Fibroblast of lung (primary cell): ENCODE measurements at regions not wholly inside any gene's neighbourhood (a gene's known extent, or its start where the extent isn't known, plus 50 kb on each side); places are given as distances from the start of the nearest gene placed in this dataset.

Source experiments
- CTCF ChIP-seq, 2 donors: IDR thresholded peaks in 1 of 2; conservative IDR thresholded peaks in 1 of 2; 1 replicate in 1 of 2; 2 replicates in 1 of 2; pipeline ENCODE4 v1.5.1; 2011 to 2012; ENCODE audit warnings: low read length in 2 of 2, control low read depth in 1 of 2, inconsistent platforms in 1 of 2, low read depth in 1 of 2, mild to moderate bottlenecking in 1 of 2
- EZH2 ChIP-seq: IDR thresholded peaks from 2 replicates; pipeline ENCODE4 v1.5.1; 2012; ENCODE audit warnings: low read length, control low read depth, mild to moderate bottlenecking; ENCODE audit errors: missing control alignments

- no peak for TF ChIP-seq CTCF (conservative IDR thresholded peaks at IDR 0.05 in 1 of 2, IDR thresholded peaks at IDR 0.05 in 1 of 2; ENCODE audit: low read depth in 1 of 2, low read length in 2 of 2)
- TF ChIP-seq EZH2, result no peak
Measured at GRCh38 chr7:149686011-149686410, 87.4 kb downstream of the ZNF467 start.
